D721Med (cell line): ENCODE measurements at regions not wholly inside any gene's neighbourhood (a gene's known extent, or its start where the extent isn't known, plus 50 kb on each side); places are given as distances from the start of the nearest gene placed in this dataset.

ENCODE experiments used
- DNase-seq: peaks from one replicate; pipeline ENCODE4 v3.0.0; 2011; ENCODE audit warnings: low spot score; ENCODE audit not compliant: insufficient read length
- FAIRE-seq: peaks from 2 replicates; lab custom pipeline; 2011; peaks lifted over from hg19 to GRCh38; lab: Jason Lieb, UNC
- CTCF ChIP-seq: IDR thresholded peaks from 2 replicates; pipeline ENCODE4 v1.5.1; 2012; ENCODE audit warnings: mild to moderate bottlenecking, control low read depth; ENCODE audit not compliant: insufficient read depth; ENCODE audit errors: missing control alignments

GRCh38 chr4:24408640-24409039 lies 175.7 kb downstream of the DHX15 start:
- FAIRE-seq: no peak
- no peak for DNase-seq
- TF ChIP-seq CTCF: no peak

- TF ChIP-seq CTCF: no peak
- FAIRE-seq: no peak
- DNase-seq: no peak
Measured at GRCh38 chr4:24405926-24406325, 178.4 kb downstream of the DHX15 start.

- no peak for DNase-seq
- TF ChIP-seq CTCF: no peak
- FAIRE-seq: no peak
Measured at GRCh38 chr4:24405341-24405740, 179.0 kb downstream of the DHX15 start.

- FAIRE-seq: no peak
- no peak for DNase-seq
- TF ChIP-seq CTCF: no peak
Measured at GRCh38 chr4:24404281-24404680, 180.1 kb downstream of the DHX15 start.

GRCh38 chr4:24403265-24403664 lies 181.1 kb downstream of the DHX15 start:
- no peak for TF ChIP-seq CTCF
- no peak for FAIRE-seq
- no peak for DNase-seq

- TF ChIP-seq CTCF: no peak
- DNase-seq (no peak), FAIRE-seq (no peak)
Measured at GRCh38 chr4:24400537-24400936, 183.8 kb downstream of the DHX15 start.

GRCh38 chr4:24396988-24397387 lies 187.4 kb downstream of the DHX15 start:
- no peak for TF ChIP-seq CTCF
- FAIRE-seq: no peak

More at GRCh38 chr4:24396988-24397387, 187.4 kb downstream of the DHX15 start:
- no peak for DNase-seq
